ENCODE measurements at regions not wholly inside any gene's neighbourhood (a gene's known extent, or its start where the extent isn't known, plus 50 kb on each side); places are given as distances from the start of the nearest gene placed in this dataset.

DNA sequence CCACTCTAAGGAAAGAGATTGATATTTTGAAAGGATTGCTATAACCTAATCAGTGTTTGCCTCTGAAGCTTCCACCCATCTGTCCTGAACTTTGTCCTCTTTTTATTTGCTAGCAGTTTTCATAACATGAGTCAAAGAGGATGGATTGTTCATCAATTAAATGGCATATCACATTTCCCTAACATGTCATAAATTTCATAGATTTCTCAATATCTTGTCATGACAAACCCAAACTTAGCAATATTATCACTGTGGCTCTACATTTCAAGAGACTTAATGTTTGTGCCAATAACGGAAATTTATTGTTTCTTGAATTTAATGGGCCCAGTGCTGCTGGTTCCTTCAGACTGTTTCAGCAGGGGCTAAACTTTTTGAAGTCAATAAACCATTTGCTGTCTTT, 330.3 kb downstream of the CAAP1 start:
- TF ChIP-seq POLR2A (IDR thresholded peaks at IDR 0.05) (no peak), POLR2AphosphoS5 (IDR thresholded peaks at IDR 0.05; ENCODE audit: insufficient read depth in 1 of 2, low read depth in 1 of 2) (no peak)
- TF ChIP-seq, protein P1, sequence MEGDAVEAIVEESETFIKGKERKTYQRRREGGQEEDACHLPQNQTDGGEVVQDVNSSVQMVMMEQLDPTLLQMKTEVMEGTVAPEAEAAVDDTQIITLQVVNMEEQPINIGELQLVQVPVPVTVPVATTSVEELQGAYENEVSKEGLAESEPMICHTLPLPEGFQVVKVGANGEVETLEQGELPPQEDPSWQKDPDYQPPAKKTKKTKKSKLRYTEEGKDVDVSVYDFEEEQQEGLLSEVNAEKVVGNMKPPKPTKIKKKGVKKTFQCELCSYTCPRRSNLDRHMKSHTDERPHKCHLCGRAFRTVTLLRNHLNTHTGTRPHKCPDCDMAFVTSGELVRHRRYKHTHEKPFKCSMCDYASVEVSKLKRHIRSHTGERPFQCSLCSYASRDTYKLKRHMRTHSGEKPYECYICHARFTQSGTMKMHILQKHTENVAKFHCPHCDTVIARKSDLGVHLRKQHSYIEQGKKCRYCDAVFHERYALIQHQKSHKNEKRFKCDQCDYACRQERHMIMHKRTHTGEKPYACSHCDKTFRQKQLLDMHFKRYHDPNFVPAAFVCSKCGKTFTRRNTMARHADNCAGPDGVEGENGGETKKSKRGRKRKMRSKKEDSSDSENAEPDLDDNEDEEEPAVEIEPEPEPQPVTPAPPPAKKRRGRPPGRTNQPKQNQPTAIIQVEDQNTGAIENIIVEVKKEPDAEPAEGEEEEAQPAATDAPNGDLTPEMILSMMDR (IDR thresholded peaks at IDR 0.05): no peak
